CD4-positive, CD25-positive, alpha-beta regulatory T cell (primary cell): ENCODE measurements at regions not wholly inside any gene's neighbourhood (a gene's known extent, or its start where the extent isn't known, plus 50 kb on each side); places are given as distances from the start of the nearest gene placed in this dataset.
A peak's percentile ranks its signal among the peaks of the same experiment; 100 is the strongest.

Experiments
- ATAC-seq, 2 donors: fragments of 150-1000 bp; cut with Tn5 transposase; one replicate each; pipeline ENCODE4 v1.10.0; 2021; ENCODE audit warnings: low read depth in 2 of 2, moderate number of reproducible peaks in 2 of 2, moderate library complexity in 1 of 2
- DNase-seq, 3 donors: peaks; one replicate each; pipeline versions ENCODE4 v3.0.0 to v3.0.0-alpha.2; 2012 to 2022; ENCODE audit warnings: mixed read lengths in 1 of 3
- H3K27ac ChIP-seq: one replicate; pipeline ENCODE4 v1.7.0; 2013; ENCODE audit warnings: mild to moderate bottlenecking, low read length; ENCODE audit not compliant: insufficient read depth, poor library complexity, severe bottlenecking
- H3K27me3 ChIP-seq: one replicate; pipeline ENCODE4 v1.7.0; 2013; ENCODE audit warnings: low read length; ENCODE audit not compliant: control insufficient read depth, insufficient read depth
- H3K36me3 ChIP-seq: one replicate; pipeline ENCODE4 v1.7.0; 2013; ENCODE audit warnings: mild to moderate bottlenecking, low read length, moderate library complexity; ENCODE audit not compliant: control insufficient read depth, insufficient read depth
- H3K4me1 ChIP-seq: 2 replicates; pipeline ENCODE4 v1.7.0; 2013; ENCODE audit warnings: mild to moderate bottlenecking, low read length; ENCODE audit not compliant: insufficient read depth, control insufficient read depth, poor library complexity, severe bottlenecking
- H3K4me3 ChIP-seq: one replicate; pipeline ENCODE4 v1.7.0; 2013; ENCODE audit warnings: low read depth, mild to moderate bottlenecking, low read length, moderate library complexity
- H3K9me3 ChIP-seq, 2 experiments: 1 replicate in 1 of 2; 2 replicates in 1 of 2; pipeline ENCODE4 v1.7.0; 2013; ENCODE audit warnings: low read length in 2 of 2, mild to moderate bottlenecking in 1 of 2, moderate library complexity in 1 of 2; ENCODE audit not compliant: control insufficient read depth in 2 of 2
- H3K27ac Mint-ChIP-seq, 3 donors: one replicate each; pipeline ENCODE4 v1.8.0; 2020 to 2022; ENCODE audit warnings: mild to moderate bottlenecking in 3 of 3, mixed read lengths in 3 of 3, moderate library complexity in 2 of 3
- H3K27me3 Mint-ChIP-seq: one replicate; pipeline ENCODE4 v1.8.0; 2022; ENCODE audit warnings: mild to moderate bottlenecking, mixed read lengths
- H3K36me3 Mint-ChIP-seq: one replicate; pipeline ENCODE4 v1.8.0; 2020; ENCODE audit warnings: mixed read lengths
- H3K4me1 Mint-ChIP-seq, 4 donors: one replicate each; pipeline ENCODE4 v1.8.0; 2020 to 2022; ENCODE audit warnings: mixed read lengths in 4 of 4, mild to moderate bottlenecking in 1 of 4
- H3K4me3 Mint-ChIP-seq, 4 donors: one replicate each; pipeline ENCODE4 v1.8.0; 2020 to 2022; ENCODE audit warnings: mild to moderate bottlenecking in 4 of 4, mixed read lengths in 4 of 4, moderate library complexity in 3 of 4
- H3K9me3 Mint-ChIP-seq, 7 donors: one replicate each; pipeline ENCODE4 v1.8.0; 2020 to 2022; ENCODE audit warnings: mixed read lengths in 7 of 7, mild to moderate bottlenecking in 3 of 7, moderate library complexity in 2 of 7

DNA sequence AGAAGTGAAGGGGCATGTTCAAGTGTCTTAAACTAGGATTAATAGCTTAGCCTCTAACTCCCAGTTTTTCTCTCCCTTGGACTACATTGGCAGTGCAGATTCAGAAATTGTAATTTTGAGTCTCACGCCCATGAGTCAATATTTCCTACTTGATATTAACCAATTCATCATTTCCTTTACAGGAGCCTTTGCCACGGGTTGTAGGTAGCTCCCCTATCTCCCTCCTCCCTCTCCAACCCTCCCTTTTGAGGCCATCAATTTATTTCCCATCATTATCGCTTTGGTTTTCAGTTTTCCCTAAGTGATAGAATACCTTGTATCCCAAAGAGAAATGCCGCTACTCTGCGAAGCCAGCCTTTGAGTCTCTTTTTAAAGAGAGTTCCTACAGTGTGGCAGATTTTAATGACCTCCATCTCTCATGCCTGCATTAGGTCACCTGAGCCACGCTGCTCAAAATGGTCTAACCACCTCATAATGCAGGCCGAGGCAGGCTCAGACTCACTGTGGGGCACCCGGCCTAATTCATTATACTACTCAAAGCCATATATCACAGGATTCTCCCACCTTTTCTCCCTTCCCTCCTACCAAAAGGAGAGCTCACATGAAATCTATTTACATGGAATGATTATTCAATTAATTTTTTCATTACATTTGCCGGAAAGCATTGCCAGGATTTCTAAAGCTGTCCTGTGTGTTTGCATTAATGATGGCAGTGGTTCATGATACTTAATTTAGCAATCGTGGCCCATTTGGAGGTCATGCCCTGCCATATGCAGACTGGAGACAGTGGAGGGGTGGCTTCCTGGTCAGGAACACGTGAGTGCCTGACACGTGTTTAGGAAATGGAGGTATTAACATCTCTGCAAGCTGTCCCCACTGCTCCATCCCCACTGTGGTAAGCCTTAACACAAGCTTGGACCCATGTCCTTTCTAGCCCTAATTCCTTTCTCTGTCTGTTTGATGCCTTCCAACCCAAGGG, 448.2 kb upstream of the AUTS2 start:
- Mint-ChIP-seq H3K27me3 (no peaks in the 10 kb centered on the region), H3K4me1 (no peaks in the 10 kb centered on the region), H3K36me3 (no peaks in the 10 kb centered on the region), H3K27ac (no peak overlapping the region), H3K4me3 (no peak overlapping the region), H3K9me3 (peaks cover 2 to 25% (median 9%) of the 10 kb centered on the region in 7 donors)
- DNase-seq = no peak
- Histone ChIP-seq H3K27ac (no peak overlapping the region), H3K27me3 (no peaks in the 10 kb centered on the region), H3K36me3 (no peaks in the 10 kb centered on the region), H3K9me3 (no peaks in the 10 kb centered on the region), H3K4me1 (no peaks in the 10 kb centered on the region), H3K4me3 (no peak overlapping the region)
- no peak for ATAC-seq

GRCh38 chr7:69162326-69162725, 435.9 kb upstream of the AUTS2 start:
- no peak overlapping the region for H3K27ac ChIP-seq
- H3K9me3 ChIP-seq = peaks cover 0 to 2% of the 10 kb centered on the region in 2 experiments
- no peak for ATAC-seq
- no peaks in the 10 kb centered on the region for H3K4me1 Mint-ChIP-seq
- no peak overlapping the region for H3K27ac Mint-ChIP-seq
- H3K4me3 Mint-ChIP-seq = no peak overlapping the region
- H3K36me3 Mint-ChIP-seq = no peaks in the 10 kb centered on the region
- no peak for DNase-seq
- H3K4me1 ChIP-seq = no peaks in the 10 kb centered on the region
- H3K4me3 ChIP-seq = no peak overlapping the region
- peaks cover 0 to 16% (median 4%) of the 10 kb centered on the region in 7 donors for H3K9me3 Mint-ChIP-seq
- no peaks in the 10 kb centered on the region for H3K27me3 Mint-ChIP-seq
- no peaks in the 10 kb centered on the region for H3K36me3 ChIP-seq
- H3K27me3 ChIP-seq = no peaks in the 10 kb centered on the region

- no peak for DNase-seq
These were observed 435.2 kb upstream of the AUTS2 start for GRCh38 chr7:69162931-69163670.

GRCh38 chr7:69166979-69167516, 431.2 kb upstream of the AUTS2 start:
- H3K4me1 Mint-ChIP-seq = no peaks in the 10 kb centered on the region
- Histone ChIP-seq H3K27ac (no peak overlapping the region), H3K9me3 (no peaks in the 10 kb centered on the region), H3K4me1 (no peaks in the 10 kb centered on the region), H3K27me3 (no peaks in the 10 kb centered on the region), H3K36me3 (no peaks in the 10 kb centered on the region), H3K4me3 (no peak overlapping the region)
- ATAC-seq = no peak
- H3K27me3 Mint-ChIP-seq = no peaks in the 10 kb centered on the region
- no peak overlapping the region for H3K27ac Mint-ChIP-seq
- H3K9me3 Mint-ChIP-seq = peaks cover 0 to 14% (median 5%) of the 10 kb centered on the region in 7 donors
- DNase-seq = no peak
- no peaks in the 10 kb centered on the region for H3K36me3 Mint-ChIP-seq
- no peak overlapping the region for H3K4me3 Mint-ChIP-seq

More at GRCh38 chr7:69162931-69163670, 435.2 kb upstream of the AUTS2 start:
- Mint-ChIP-seq H3K36me3 (no peaks in the 10 kb centered on the region), H3K27me3 (no peaks in the 10 kb centered on the region), H3K4me1 (no peaks in the 10 kb centered on the region), H3K27ac (no peak overlapping the region), H3K4me3 (peak overlapping the region in 1 of 4 donors; percentile 58), H3K9me3 (peaks cover 0 to 16% (median 3%) of the 10 kb centered on the region in 7 donors)
- Histone ChIP-seq H3K4me3 (no peak overlapping the region), H3K27me3 (no peaks in the 10 kb centered on the region), H3K9me3 (peaks cover 0 to 2% of the 10 kb centered on the region in 2 experiments), H3K36me3 (no peaks in the 10 kb centered on the region), H3K4me1 (no peaks in the 10 kb centered on the region), H3K27ac (no peak overlapping the region)
- ATAC-seq = no peak

DNA sequence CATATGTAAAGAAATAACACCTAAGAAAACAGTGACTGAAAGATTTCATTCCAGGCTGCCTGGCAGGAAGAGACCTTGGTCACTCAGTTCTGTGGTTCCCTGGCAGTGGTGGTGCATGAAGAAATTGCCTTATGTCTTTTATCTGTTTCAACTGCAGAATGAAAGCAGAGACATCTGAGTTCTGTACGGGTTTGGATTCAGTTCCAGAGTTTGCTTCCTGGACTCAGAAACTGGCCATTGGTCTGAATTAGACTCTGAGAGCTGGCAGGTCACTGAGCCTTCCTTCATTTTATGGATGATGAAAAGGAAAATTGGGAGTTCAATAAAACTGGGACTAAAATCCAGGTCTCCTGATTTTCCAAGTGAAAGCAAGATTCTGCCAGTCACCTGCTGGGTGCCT, 428.9 kb upstream of the AUTS2 start:
- Mint-ChIP-seq H3K4me3 (no peak overlapping the region), H3K9me3 (peaks cover 0 to 16% (median 5%) of the 10 kb centered on the region in 7 donors), H3K4me1 (no peaks in the 10 kb centered on the region), H3K27ac (no peak overlapping the region), H3K36me3 (no peaks in the 10 kb centered on the region), H3K27me3 (no peaks in the 10 kb centered on the region)
- no peak overlapping the region for H3K27ac ChIP-seq
- H3K4me3 ChIP-seq = no peak overlapping the region
- DNase-seq (no peak), ATAC-seq (no peak)
- no peaks in the 10 kb centered on the region for H3K27me3 ChIP-seq
- no peaks in the 10 kb centered on the region for H3K36me3 ChIP-seq
- H3K4me1 ChIP-seq = no peaks in the 10 kb centered on the region
- H3K9me3 ChIP-seq = no peaks in the 10 kb centered on the region

DNA sequence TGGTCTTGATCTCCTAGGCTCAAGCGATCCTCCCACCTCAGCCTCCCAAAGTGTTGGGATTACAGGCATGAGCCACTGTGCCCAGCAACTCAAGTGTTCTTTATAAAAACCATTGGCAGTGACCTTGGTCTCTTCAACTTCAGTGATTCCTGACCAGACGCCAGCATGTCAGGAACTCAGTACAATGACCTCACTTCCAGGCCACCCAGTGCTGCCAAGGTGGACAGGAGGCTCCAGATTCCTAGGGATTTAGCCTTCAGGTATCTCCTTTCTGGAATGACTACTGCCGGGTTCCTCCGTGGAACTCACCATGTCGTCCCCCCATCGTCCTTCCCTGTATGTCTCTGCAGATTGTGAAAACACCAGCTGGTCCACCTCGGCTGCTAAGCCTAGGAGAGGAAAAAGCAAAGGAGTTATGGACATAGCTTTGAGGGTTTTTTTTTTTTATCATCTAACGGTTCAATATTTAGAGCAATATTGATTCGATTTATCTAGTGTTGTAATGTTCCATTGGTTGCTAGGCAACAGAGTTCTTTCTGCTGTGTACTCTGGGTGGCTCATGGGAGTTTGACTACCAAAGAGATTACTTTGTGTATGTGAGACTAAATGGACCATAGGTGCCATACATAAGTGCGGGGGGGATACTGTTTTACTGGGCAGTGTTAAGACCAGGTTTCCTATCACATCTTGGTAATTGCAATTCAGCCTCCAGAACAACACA, 425.8 kb upstream of the AUTS2 start:
- Histone ChIP-seq H3K36me3 (no peaks in the 10 kb centered on the region), H3K27me3 (no peaks in the 10 kb centered on the region), H3K27ac (no peak overlapping the region), H3K4me3 (no peak overlapping the region), H3K9me3 (no peaks in the 10 kb centered on the region), H3K4me1 (no peaks in the 10 kb centered on the region)
- DNase-seq (no peak), ATAC-seq (no peak)
- Mint-ChIP-seq H3K4me1 (no peaks in the 10 kb centered on the region), H3K4me3 (no peak overlapping the region), H3K27me3 (no peaks in the 10 kb centered on the region), H3K27ac (no peak overlapping the region), H3K9me3 (peaks cover 2 to 12% (median 5%) of the 10 kb centered on the region in 7 donors), H3K36me3 (no peaks in the 10 kb centered on the region)

DNA sequence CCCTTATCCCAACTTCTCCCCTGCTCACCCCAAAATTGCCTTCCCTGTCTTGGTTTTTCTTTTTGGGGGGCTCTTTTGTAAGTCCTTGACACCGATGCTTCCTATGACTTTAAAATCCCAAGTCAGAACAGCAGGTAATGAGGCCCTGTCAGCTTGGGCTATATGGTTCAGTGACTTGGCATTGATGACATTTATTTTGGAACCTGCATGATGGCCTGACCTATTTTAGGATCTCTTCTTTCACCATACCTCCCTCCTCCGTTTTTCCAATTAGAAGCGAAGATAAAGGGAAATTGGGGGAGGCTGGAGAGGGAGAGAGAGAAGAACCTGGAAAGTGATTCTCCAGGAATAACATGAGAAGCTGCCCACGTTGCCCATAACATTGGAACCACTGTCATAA, 424.9 kb upstream of the AUTS2 start:
- no peaks in the 10 kb centered on the region for H3K9me3 ChIP-seq
- H3K36me3 Mint-ChIP-seq = no peaks in the 10 kb centered on the region
- no peaks in the 10 kb centered on the region for H3K27me3 Mint-ChIP-seq

More for the DNA sequence above, 424.9 kb upstream of the AUTS2 start:
- ATAC-seq (no peak), DNase-seq (no peak)
- Mint-ChIP-seq H3K4me3 (no peak overlapping the region), H3K27ac (no peak overlapping the region), H3K9me3 (peaks cover 2 to 12% (median 5%) of the 10 kb centered on the region in 7 donors), H3K4me1 (no peaks in the 10 kb centered on the region)
- H3K27ac ChIP-seq = no peak overlapping the region
- no peaks in the 10 kb centered on the region for H3K27me3 ChIP-seq
- no peak overlapping the region for H3K4me3 ChIP-seq
- no peaks in the 10 kb centered on the region for H3K4me1 ChIP-seq
- no peaks in the 10 kb centered on the region for H3K36me3 ChIP-seq
